Dedifferentiated amniotic fluid mesenchymal stem cell (primary cell): ENCODE measurements at regions not wholly inside any gene's neighbourhood (a gene's known extent, or its start where the extent isn't known, plus 50 kb on each side); places are given as distances from the start of the nearest gene placed in this dataset.
"Not testable (repeated sequence)": the region's sequence is repeated elsewhere in the genome, so short reads cannot be mapped to it uniquely, and the experiment has no call there.

ENCODE experiments used
- DNase-seq: peaks from one replicate; pipeline ENCODE4 v3.0.0-alpha.2; 2016; ENCODE audit errors: extremely low spot score

DNA sequence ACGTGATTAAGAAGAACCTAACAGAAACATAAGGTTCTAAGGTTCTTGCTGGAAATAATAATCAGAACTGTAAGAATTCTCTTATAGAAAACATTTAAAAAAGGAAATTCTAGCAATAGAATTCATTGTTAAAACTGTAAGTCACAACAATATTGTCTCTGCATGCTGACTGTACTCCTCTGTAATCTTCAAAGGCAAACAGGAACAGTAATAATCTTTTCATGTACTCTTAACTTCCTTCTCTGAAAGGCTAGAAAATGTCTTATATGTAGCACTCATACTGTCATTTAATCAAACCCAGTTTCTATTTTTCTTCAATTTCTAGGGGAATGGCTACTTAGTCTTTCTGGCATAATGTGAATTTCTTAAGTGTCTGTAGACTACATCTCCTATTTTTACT lies 103.5 kb upstream of the AGAP9 start:
- DNase-seq, result not testable (repeated sequence)

DNA sequence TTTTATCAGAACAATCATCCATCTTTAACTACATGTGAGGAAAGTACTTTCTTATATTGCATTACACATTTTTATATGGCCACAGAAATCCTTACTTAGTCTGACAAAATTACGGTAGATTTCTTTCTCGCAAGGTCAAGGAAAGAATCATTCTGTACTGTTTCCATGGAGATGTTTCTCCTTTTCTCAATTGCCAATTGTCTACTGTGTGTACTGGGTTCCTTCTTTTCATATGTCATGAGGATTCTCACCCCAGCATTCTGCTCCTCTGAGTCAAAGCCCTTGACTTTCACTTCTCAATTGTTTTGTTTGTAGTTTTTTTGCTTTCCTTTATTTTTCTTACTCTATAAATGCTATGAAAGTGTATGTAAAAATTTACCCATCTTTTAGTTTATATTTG lies 99.3 kb upstream of the AGAP9 start:
- DNase-seq, result not testable (repeated sequence)

DNA sequence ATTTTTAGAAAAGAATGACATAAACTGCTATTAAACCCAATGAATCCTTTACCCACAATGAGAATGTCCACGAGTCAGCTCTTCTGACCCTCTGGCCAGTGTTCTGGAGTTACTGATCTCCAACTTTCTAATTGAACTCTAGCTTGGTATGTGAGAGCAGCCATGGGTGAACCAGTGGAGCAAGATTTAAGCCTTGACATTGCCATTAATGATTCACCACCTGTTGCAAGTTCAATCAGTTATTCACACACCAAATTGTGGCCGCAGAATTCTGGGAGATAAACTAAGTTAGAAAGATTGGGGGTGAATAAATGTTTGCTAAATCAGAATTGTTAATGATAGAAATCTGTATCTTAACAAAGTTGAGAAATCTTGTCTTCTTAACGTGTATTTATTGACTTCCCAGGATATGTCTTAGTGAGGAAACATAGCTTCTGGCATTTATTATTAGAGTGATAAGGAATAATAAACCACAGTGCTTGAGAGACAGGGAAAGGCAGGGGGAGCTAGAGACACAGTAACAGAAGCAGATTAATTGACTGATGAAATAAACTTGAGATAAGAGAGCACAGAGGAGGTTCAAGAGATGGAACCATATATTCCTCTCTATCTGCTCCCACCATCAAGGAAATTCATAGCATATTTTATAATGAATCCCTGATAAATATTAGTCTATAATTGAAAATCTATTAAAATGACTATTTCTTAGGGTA lies 96.0 kb upstream of the AGAP9 start:
- DNase-seq, result not testable (repeated sequence)

DNA sequence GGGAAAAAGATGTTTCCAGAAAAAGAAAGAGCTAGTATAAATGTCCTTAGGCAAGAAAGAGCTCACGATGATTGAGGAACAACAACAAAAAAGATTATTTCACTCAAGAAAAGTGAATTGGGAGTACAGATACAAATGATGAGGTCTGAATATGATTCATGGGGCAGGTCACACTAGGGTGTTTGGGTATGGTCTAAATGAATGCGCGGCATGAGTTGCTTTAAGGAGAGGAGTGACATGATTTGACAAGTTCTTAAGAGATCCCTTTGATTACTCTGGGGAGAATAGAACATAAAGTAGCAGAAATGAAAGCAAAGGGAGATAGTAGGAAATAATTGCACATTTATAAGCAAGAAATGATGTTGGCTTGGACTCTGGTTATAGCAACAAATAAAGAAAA lies 85.9 kb upstream of the AGAP9 start:
- not testable (repeated sequence) for DNase-seq

DNA sequence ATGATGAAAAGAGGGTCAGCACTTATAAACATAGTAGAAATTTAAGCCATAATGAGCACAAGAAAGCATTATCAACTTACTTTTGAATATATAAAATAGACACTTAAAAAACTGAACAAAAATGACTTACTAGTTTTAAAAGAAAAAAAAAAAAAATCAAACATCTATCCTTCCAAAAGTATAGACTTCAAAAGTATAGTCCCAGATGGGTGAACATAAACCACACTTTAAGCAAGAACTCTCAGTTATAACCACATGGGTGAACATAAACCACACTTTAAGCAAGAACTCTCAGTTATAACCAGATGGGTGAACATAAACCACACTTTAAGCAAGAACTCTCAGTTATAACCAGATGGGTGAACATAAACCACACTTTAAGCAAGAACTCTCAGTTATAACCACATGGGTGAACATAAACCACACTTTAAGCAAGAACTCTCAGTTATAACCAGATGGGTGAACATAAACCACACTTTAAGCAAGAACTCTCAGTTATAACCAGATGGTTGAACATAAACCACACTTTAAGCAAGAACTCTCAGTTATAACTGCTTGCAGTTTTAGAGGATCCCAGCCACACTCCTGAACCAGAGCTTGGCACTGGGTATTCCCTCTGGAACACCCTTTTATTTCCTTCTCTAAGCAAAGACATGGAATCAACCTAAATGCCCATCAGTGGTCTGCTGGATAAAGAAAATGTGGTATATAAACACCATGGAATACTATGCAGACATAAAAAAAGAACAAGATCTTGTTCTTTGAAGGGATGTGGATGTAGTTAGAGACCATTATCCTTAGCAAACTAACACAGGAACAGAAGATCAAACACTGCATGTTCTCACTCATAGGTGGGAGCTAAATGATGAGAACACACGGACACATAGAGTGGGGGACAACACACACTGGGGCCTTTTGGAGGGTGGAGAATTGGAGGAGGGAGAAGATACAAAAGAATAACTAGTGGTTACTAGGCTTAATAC lies 82.6 kb upstream of the AGAP9 start:
- not testable (repeated sequence) for DNase-seq

DNA sequence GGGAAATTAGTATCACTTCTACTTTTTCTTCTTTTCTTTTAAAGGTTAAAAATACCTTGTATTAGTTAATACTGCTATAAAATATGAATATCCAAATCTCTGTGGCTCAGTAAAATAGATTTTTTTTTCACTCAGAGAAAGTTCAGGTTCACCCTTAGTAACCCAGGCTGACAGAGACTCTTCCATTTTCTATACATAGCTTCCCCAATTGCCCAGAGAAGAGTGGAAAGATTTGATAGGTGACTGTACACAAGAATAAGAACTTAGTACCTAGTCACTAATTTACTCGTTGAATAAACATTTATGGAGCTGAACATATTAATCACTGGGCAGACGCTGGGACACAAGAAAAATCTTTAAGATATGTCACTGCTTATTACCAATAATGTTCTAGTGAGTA lies 77.2 kb upstream of the AGAP9 start:
- not testable (repeated sequence) for DNase-seq

DNA sequence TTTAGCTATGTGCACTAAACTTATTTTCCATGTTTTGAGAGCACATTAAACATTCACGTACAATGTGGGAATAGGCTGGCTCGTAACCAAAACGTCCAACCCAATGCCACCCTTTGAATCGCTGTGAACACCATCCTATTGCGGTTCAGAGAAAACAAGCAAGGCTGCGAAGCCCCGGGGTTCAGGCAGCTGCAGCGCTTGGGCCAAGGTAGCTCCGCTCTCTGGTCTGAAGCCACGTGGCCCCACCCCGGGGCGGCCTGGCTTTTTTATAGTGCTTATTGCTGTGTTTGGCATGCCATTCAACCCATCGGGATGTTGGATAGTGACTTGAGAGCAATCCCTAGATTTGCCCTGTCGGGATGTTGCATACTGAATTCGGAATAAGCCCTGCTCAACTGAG lies 76.7 kb upstream of the AGAP9 start:
- not testable (repeated sequence) for DNase-seq

DNA sequence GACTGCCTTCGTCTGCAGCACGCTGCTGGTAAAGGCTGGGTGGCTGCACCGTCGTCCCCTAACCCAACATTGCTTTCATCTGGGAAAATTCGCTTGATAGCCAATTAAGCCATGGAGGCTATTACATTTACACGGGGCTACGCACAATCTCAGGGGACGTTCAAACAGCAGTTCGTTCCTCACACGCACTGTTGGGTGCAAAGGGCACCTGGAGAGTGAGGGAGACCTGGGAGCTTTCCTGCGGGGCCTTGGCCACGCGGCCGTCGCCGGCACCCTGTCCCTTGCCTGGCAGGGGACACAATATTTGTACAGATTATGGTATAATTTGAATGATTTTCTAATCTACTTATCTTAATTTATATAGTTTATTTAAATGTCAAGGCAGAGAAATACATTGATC lies 76.2 kb upstream of the AGAP9 start:
- DNase-seq, result not testable (repeated sequence)

DNA sequence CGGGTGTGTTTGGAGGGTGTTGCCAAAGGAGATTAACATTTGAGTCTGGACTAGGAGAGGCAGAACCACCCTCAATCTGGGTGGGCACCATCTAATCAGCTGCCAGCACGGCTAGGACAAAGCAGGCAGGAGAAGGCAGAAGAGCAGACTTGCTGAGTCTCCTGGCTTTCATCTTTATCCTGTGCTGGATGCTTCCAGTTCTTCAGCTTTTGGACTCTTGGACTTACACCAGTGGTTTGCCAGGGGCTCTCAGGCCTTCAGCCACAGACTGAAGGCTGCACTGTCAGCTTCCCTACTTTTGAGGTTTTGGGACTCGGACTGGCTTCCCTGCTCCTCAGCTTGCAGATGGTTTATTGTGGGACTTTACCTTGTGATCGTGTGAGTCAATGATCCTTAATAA lies 70.4 kb upstream of the AGAP9 start:
- DNase-seq, result not testable (repeated sequence)

DNA sequence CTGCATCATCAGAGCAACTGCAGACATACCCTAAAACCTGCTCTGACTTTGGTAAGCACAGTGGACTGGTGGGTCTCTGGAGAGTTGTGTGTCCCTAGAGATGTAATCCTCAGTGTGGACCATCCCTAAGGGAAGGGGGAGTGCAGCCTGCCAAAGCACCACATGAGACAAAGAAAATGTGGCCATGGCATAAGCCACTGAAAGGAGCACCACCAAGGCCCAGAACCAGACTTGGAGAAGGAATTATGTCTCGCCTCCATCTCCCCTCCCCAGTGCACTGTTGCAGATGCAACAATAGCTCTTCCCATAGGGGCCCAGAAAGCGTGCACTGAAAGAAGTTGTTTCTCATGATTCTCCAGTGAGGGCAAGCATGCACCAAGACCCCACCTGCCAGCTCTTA lies 69.7 kb upstream of the AGAP9 start:
- DNase-seq, result not testable (repeated sequence)

DNA sequence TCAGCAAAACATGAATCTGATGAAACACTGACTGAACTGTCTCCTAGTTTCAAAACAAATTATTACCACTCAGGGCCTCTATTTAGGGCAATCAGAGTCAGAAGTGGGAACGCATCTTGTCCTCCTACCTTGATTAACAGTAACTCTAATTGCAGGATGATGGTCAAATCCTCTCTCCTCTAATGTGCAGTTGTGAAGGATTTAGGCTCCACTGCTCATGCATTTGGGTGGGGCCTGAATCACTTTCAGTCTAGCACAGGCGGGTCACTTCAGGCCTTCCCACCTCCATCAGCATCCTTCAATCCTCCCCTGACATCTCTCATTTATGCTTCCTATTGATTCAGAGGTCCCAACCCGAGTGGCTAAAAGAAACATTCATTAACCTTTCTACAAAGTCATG lies 67.5 kb upstream of the AGAP9 start:
- not testable (repeated sequence) for DNase-seq

DNA sequence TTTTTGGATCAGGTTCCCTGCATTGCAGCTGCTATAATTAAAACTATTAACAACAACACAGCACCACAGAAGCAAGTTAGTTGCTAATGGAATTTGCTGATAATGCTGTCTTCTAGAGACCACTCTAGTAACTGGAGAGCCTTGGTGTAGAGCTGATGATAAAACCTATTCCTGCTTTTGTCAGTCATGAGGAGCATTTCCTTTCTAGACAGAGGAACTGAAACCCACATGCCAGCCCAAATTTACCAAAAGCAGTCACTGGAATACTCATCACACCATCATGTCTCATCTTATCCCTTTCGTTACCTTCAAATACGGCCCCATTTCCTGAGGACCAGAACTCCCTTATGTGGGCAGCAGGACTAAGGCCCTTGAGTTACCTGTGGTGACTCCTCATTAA lies 67.1 kb upstream of the AGAP9 start:
- not testable (repeated sequence) for DNase-seq

DNA sequence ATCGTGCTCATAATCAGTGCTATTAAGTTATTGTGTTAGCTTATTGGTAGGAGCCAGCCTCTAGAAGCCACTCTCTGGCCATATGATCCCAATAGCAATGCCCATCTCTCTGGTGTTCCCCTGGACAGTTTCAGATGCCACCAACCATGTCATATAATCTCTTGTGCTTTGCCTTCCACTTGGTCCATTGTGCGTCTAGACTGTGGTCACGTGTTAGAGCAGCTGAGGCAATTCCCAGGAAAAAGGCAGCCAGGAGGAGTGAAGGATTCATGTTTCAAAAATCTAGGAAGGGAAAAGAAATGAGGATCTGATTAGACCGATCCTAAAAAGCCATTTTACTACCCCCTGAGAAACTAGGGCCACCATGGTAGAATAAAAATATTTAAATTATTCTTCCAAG lies 58.6 kb upstream of the AGAP9 start:
- not testable (repeated sequence) for DNase-seq

DNA sequence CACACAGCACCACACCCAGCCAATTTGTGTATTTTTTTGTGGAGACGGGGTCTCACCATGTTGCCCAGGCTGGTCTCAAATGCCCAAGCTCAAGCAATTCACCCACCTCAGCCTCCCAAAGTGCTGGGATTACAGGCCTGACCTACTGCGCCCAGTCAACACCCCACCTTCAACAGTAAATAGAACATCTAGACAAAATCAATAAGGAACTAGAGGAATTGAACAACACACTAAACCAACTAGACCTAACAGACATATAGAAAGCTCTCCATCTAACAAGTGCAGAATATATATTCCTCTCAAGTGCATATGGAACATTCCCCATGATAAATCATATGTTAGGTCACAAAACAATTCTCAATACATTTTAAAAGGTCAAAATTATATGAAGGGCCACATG lies 56.6 kb upstream of the AGAP9 start:
- not testable (repeated sequence) for DNase-seq

DNA sequence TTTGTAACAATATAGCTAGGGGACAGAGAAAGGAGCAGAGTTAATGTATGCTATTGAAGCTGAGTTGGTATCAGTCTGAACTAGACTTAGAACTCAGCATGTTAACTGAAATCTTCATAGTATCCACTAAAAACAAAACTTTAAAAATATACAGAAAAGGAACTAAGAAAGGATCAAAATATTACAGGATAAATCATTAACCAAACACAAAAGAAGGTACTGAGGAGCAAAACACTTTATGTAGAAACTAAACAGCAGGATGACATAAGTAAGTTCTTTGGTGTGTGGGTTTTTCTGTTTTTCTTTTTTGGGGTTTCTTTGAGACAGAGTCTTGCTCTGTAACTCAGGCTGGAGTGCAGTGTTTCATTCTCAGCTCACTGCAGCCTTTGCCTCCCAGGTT lies 55.1 kb upstream of the AGAP9 start:
- not testable (repeated sequence) for DNase-seq
